ENCODE measurements at regions not wholly inside any gene's neighbourhood (a gene's known extent, or its start where the extent isn't known, plus 50 kb on each side); places are given as distances from the start of the nearest gene placed in this dataset.

DNA sequence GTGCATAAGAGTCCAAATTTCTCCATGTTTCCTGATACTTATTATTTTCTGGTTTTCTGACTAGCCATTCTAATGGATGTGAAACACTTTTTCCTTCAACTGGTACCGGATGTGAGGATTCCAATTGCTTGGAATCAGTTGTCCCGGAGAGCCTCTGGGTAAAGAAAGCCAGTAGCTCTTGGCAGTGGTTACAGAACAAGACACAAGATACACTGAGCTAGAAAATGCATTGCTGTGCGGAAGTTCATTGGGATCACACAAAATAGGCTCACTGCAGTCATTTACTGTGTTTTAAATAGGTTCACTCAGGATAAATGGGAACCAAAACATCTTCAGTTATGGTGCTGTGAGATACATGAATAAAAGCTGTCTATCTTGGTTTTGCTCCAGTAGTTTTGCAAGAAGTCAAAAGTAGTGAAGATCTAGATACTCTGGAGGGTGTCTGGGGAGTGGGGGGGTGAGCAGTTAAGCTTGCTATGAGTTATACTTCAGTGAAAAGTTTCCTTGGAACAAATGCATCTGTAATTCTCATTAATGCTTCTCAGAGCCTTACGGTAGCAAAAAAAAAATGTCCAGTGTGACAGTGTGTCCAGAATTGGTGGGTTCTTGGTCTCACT, 54.4 kb upstream of the RNF182 start:
- Histone ChIP-seq H3K4me1 (ENCODE audit: insufficient read depth, low read length, poor library complexity, severe bottlenecking) (no peaks in the 10 kb centered on the region), H3K4me2 (ENCODE audit: low read length) (no peak overlapping the region), H3K9me3 (ENCODE audit: low read length) (no peaks in the 10 kb centered on the region), H3K79me2 (ENCODE audit: insufficient read depth, low read depth, low read length) (no peaks in the 10 kb centered on the region), H3K36me3 (ENCODE audit: insufficient read depth, low read length) (no peaks in the 10 kb centered on the region), H2AFZ (ENCODE audit: low read length) (no peak overlapping the region), H4K20me1 (ENCODE audit: insufficient read depth, low read length) (no peaks in the 10 kb centered on the region), H3K27ac (ENCODE audit: low read depth, low read length, poor library complexity, severe bottlenecking) (no peak overlapping the region), H3K9me2 (ENCODE audit: insufficient read depth, low read length) (no peaks in the 10 kb centered on the region), H3K4me3 (ENCODE audit: low read depth, low read length, poor library complexity, severe bottlenecking) (no peak overlapping the region)
- no TSS peak for BruUV-seq (replicated peaks)
- no peak for DNase-seq (ENCODE audit: low spot score)
- no peak for TF ChIP-seq EZH2phosphoT487 (IDR thresholded peaks at IDR 0.05; ENCODE audit: borderline replicate concordance, low read depth, low read length)
- TF ChIP-seq, protein P1, sequence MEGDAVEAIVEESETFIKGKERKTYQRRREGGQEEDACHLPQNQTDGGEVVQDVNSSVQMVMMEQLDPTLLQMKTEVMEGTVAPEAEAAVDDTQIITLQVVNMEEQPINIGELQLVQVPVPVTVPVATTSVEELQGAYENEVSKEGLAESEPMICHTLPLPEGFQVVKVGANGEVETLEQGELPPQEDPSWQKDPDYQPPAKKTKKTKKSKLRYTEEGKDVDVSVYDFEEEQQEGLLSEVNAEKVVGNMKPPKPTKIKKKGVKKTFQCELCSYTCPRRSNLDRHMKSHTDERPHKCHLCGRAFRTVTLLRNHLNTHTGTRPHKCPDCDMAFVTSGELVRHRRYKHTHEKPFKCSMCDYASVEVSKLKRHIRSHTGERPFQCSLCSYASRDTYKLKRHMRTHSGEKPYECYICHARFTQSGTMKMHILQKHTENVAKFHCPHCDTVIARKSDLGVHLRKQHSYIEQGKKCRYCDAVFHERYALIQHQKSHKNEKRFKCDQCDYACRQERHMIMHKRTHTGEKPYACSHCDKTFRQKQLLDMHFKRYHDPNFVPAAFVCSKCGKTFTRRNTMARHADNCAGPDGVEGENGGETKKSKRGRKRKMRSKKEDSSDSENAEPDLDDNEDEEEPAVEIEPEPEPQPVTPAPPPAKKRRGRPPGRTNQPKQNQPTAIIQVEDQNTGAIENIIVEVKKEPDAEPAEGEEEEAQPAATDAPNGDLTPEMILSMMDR (conservative IDR thresholded peaks at IDR 0.05; ENCODE audit: low read length): no peak
- ChIA-PET CTCF (ENCODE audit: unreplicated experiment) (no interaction called here), POLR2A (interaction anchor here (0.6 to 1.0 kb wide), 3 partner anchors 14 to 80 kb away, joined by 3 read pairs; partner anchors contain the start of gene MCUR1)
- intact Hi-C loops (cut with micrococcal nuclease; ENCODE audit: unreplicated experiment): loop anchor here (10.0 kb wide), 1 partner anchor 174 kb away; no protein-coding TSS in a partner anchor

DNA sequence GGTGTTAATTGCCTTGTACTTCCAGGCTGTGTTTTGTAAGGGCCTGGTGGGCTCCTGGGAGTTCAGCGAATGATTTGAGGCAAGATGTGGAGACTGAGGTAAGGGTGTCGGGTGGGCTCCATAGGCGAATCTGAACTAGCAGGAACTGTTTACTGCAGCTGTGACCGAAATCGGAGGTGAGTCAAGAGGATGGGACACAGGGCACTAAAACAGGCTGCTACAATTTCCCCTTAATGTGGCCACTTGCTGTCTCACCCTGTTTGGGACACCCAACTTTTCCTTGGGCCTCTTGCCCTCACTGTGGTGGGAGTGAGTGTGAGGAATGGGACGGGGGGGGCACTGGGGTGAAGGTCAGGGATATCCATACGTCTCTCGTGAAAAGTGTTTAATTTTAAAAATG, 53.9 kb upstream of the MCUR1 start:
- Histone ChIP-seq H3K79me2 (ENCODE audit: insufficient read depth, low read depth, low read length) (no peaks in the 10 kb centered on the region), H2AFZ (ENCODE audit: low read length) (no peak overlapping the region), H3K4me2 (ENCODE audit: low read length) (no peak overlapping the region), H3K4me1 (ENCODE audit: insufficient read depth, low read length, poor library complexity, severe bottlenecking) (no peaks in the 10 kb centered on the region), H3K4me3 (ENCODE audit: low read depth, low read length, poor library complexity, severe bottlenecking) (no peak overlapping the region), H3K27ac (ENCODE audit: low read depth, low read length, poor library complexity, severe bottlenecking) (no peak overlapping the region), H4K20me1 (ENCODE audit: insufficient read depth, low read length) (no peaks in the 10 kb centered on the region), H3K36me3 (ENCODE audit: insufficient read depth, low read length) (no peaks in the 10 kb centered on the region), H3K9me2 (ENCODE audit: insufficient read depth, low read length) (no peaks in the 10 kb centered on the region), H3K9me3 (ENCODE audit: low read length) (no peaks in the 10 kb centered on the region)
- intact Hi-C loops (cut with micrococcal nuclease; ENCODE audit: unreplicated experiment): no loop called here
- ChIA-PET POLR2A (interaction anchor here (0.5 kb wide), 1 partner anchor 164 kb away, joined by 3 read pairs; no protein-coding TSS in a partner anchor), CTCF (ENCODE audit: unreplicated experiment) (no interaction called here)
- no peak for DNase-seq (ENCODE audit: low spot score)
- no TSS peak for BruUV-seq (replicated peaks)
- TF ChIP-seq, protein P1 (conservative IDR thresholded peaks at IDR 0.05; ENCODE audit: low read length): no peak
- TF ChIP-seq EZH2phosphoT487 (IDR thresholded peaks at IDR 0.05; ENCODE audit: borderline replicate concordance, low read depth, low read length): no peak

DNA sequence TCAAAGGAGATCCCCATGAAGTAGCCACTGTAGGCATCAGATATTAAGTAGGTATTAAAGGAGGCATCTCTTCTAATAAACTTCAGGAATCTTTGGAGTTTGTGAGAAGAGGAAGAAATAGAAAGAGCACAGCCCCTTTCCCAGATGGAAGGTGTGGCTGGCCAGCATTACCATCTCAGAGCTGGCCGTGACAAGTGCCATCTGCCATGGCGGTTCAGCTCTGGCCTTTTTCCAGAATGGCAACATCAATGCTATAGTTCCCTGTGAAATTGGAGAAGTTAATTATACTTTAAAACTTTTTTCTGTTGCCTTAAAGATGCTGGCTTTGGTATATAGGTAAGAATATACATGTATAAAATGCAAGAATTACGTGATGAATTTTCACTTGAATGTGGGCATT, 51.9 kb upstream of the MCUR1 start:
- BruUV-seq (replicated peaks): no TSS peak
- no peaks in the 10 kb centered on the region for H3K9me2 ChIP-seq (ENCODE audit: insufficient read depth, low read length)
- H3K4me2 ChIP-seq (ENCODE audit: low read length): no peak overlapping the region
- intact Hi-C loops (cut with micrococcal nuclease; ENCODE audit: unreplicated experiment): no loop called here
- no peak overlapping the region for H2AFZ ChIP-seq (ENCODE audit: low read length)
- POLR2A ChIA-PET: interaction anchor here (0.9 kb wide), 1 partner anchor 52 kb away, joined by 4 read pairs; no protein-coding TSS in a partner anchor
- H3K36me3 ChIP-seq (ENCODE audit: insufficient read depth, low read length): no peaks in the 10 kb centered on the region
- H3K27ac ChIP-seq (ENCODE audit: low read depth, low read length, poor library complexity, severe bottlenecking): no peak overlapping the region
- H3K4me3 ChIP-seq (ENCODE audit: low read depth, low read length, poor library complexity, severe bottlenecking): no peak overlapping the region
- H3K9me3 ChIP-seq (ENCODE audit: low read length): no peaks in the 10 kb centered on the region
- no peaks in the 10 kb centered on the region for H3K4me1 ChIP-seq (ENCODE audit: insufficient read depth, low read length, poor library complexity, severe bottlenecking)
- DNase-seq (ENCODE audit: low spot score): no peak
- CTCF ChIA-PET (ENCODE audit: unreplicated experiment): no interaction called here
- TF ChIP-seq, protein P1 (conservative IDR thresholded peaks at IDR 0.05; ENCODE audit: low read length): no peak
- no peak for TF ChIP-seq EZH2phosphoT487 (IDR thresholded peaks at IDR 0.05; ENCODE audit: borderline replicate concordance, low read depth, low read length)
- H3K79me2 ChIP-seq (ENCODE audit: insufficient read depth, low read depth, low read length): no peaks in the 10 kb centered on the region
- H4K20me1 ChIP-seq (ENCODE audit: insufficient read depth, low read length): no peaks in the 10 kb centered on the region

Measured in OCI-LY7 (cell line).